ENCODE measurements at regions not wholly inside any gene's neighbourhood (a gene's known extent, or its start where the extent isn't known, plus 50 kb on each side); places are given as distances from the start of the nearest gene placed in this dataset.

GRCh38 chr21:28454564-28455252 is 538.0 kb downstream of the LTN1 start:
- peak in 3 of 8 experiments; percentile 36 to 82 (median 74) for ATAC-seq (replicated peaks in 6 of 8)
- 0 to 100% (median 86%) methylated on average over 1 to 2 of the region's 2 CpGs for WGBS, 10 experiments
- Histone ChIP-seq H3K4me1 (replicated peaks in 1 of 2) (no peaks in the 10 kb centered on the region), H3K27ac (no peak overlapping the region), H3K4me3 (no peak overlapping the region)
- in situ Hi-C loops (cut with MboI; ENCODE audit: low pct_unique_long_range_greater_than_20kb in 2 of 9, low sequenced_read_pairs in 9 of 9, unreplicated experiment in 9 of 9): no loop called here

- Histone ChIP-seq H3K4me1 (replicated peaks in 1 of 2) (no peaks in the 10 kb centered on the region), H3K27ac (no peak overlapping the region), H3K4me3 (no peak overlapping the region)
- in situ Hi-C loops (cut with MboI; ENCODE audit: low pct_unique_long_range_greater_than_20kb in 2 of 9, low sequenced_read_pairs in 9 of 9, unreplicated experiment in 9 of 9): no loop called here
- ATAC-seq (replicated peaks in 6 of 8): no peak
- 50 to 100% (median 91%) methylated on average over 1 of the region's 1 CpG; no CpG with 5 or more reads in 2 of the 10 experiments for WGBS, 10 experiments
These were observed 545.2 kb downstream of the LTN1 start for GRCh38 chr21:28447462-28447861.

GRCh38 chr21:28445141-28445830 is 547.4 kb downstream of the LTN1 start:
- 31 to 92% (median 73%) methylated on average over 2 to 3 of the region's 3 CpGs; no CpG with 5 or more reads in 1 of the 10 experiments for WGBS, 10 experiments
- no peak overlapping the region for H3K4me3 ChIP-seq
- no peak overlapping the region for H3K27ac ChIP-seq
- in situ Hi-C loops (cut with MboI; ENCODE audit: low pct_unique_long_range_greater_than_20kb in 2 of 9, low sequenced_read_pairs in 9 of 9, unreplicated experiment in 9 of 9): no loop called here
- H3K4me1 ChIP-seq (replicated peaks in 1 of 2): no peaks in the 10 kb centered on the region
- no peak for ATAC-seq (replicated peaks in 6 of 8)

GRCh38 chr21:28444557-28444956 is 548.1 kb downstream of the LTN1 start:
- Histone ChIP-seq H3K4me1 (replicated peaks in 1 of 2) (no peaks in the 10 kb centered on the region), H3K4me3 (no peak overlapping the region), H3K27ac (no peak overlapping the region)
- in situ Hi-C loops (cut with MboI; ENCODE audit: low pct_unique_long_range_greater_than_20kb in 2 of 9, low sequenced_read_pairs in 9 of 9, unreplicated experiment in 9 of 9): no loop called here
- ATAC-seq (replicated peaks in 6 of 8): no peak

- no peak overlapping the region for H3K4me3 ChIP-seq
- ATAC-seq (replicated peaks in 6 of 8): no peak
- no peak overlapping the region for H3K27ac ChIP-seq
- H3K4me1 ChIP-seq (replicated peaks in 1 of 2): no peaks in the 10 kb centered on the region
- in situ Hi-C loops (cut with MboI; ENCODE audit: low pct_unique_long_range_greater_than_20kb in 2 of 9, low sequenced_read_pairs in 9 of 9, unreplicated experiment in 9 of 9): no loop called here
- 47 to 83% (median 66%) methylated on average over 1 to 2 of the region's 2 CpGs for WGBS, 10 experiments
These were observed 548.6 kb downstream of the LTN1 start for GRCh38 chr21:28444111-28444510.

GRCh38 chr21:28442624-28443023 is 550.1 kb downstream of the LTN1 start:
- no peak overlapping the region for H3K4me3 ChIP-seq
- H3K4me1 ChIP-seq (replicated peaks in 1 of 2): no peaks in the 10 kb centered on the region
- in situ Hi-C loops (cut with MboI; ENCODE audit: low pct_unique_long_range_greater_than_20kb in 2 of 9, low sequenced_read_pairs in 9 of 9, unreplicated experiment in 9 of 9): no loop called here
- H3K27ac ChIP-seq: no peak overlapping the region
- ATAC-seq (replicated peaks in 6 of 8): peak in 2 of 8 experiments; percentile 76 to 89

GRCh38 chr21:28442085-28442484 is 550.6 kb downstream of the LTN1 start:
- 40 to 100% (median 78%) methylated on average over 1 to 4 of the region's 4 CpGs; no CpG with 5 or more reads in 1 of the 10 experiments for WGBS, 10 experiments
- in situ Hi-C loops (cut with MboI; ENCODE audit: low pct_unique_long_range_greater_than_20kb in 2 of 9, low sequenced_read_pairs in 9 of 9, unreplicated experiment in 9 of 9): no loop called here
- Histone ChIP-seq H3K4me3 (no peak overlapping the region), H3K27ac (no peak overlapping the region), H3K4me1 (replicated peaks in 1 of 2) (no peaks in the 10 kb centered on the region)
- ATAC-seq (replicated peaks in 6 of 8): no peak

- Histone ChIP-seq H3K27ac (no peak overlapping the region), H3K4me3 (no peak overlapping the region), H3K4me1 (replicated peaks in 1 of 2) (no peaks in the 10 kb centered on the region)
- ATAC-seq (replicated peaks in 6 of 8): no peak
- WGBS, 10 experiments: 21 to 96% (median 70%) methylated on average over 2 to 3 of the region's 3 CpGs
- in situ Hi-C loops (cut with MboI; ENCODE audit: low pct_unique_long_range_greater_than_20kb in 2 of 9, low sequenced_read_pairs in 9 of 9, unreplicated experiment in 9 of 9): no loop called here
These were observed 552.9 kb downstream of the LTN1 start for GRCh38 chr21:28439788-28440187.

- 22 to 100% (median 68%) methylated on average over 1 to 4 of the region's 4 CpGs for WGBS, 10 experiments
- no peak for ATAC-seq (replicated peaks in 6 of 8)
- no peak overlapping the region for H3K27ac ChIP-seq
- in situ Hi-C loops (cut with MboI; ENCODE audit: low pct_unique_long_range_greater_than_20kb in 2 of 9, low sequenced_read_pairs in 9 of 9, unreplicated experiment in 9 of 9): no loop called here
- H3K4me3 ChIP-seq: no peak overlapping the region
- no peaks in the 10 kb centered on the region for H3K4me1 ChIP-seq (replicated peaks in 1 of 2)
These were observed 553.4 kb downstream of the LTN1 start for GRCh38 chr21:28439251-28439650.

GRCh38 chr21:28437061-28437460 is 555.6 kb downstream of the LTN1 start:
- in situ Hi-C loops (cut with MboI; ENCODE audit: low pct_unique_long_range_greater_than_20kb in 2 of 9, low sequenced_read_pairs in 9 of 9, unreplicated experiment in 9 of 9): no loop called here
- 50 to 95% (median 82%) methylated on average over 1 to 2 of the region's 2 CpGs for WGBS, 10 experiments
- Histone ChIP-seq H3K4me3 (no peak overlapping the region), H3K27ac (no peak overlapping the region), H3K4me1 (replicated peaks in 1 of 2) (no peaks in the 10 kb centered on the region)
- no peak for ATAC-seq (replicated peaks in 6 of 8)

GRCh38 chr21:28436286-28436932 is 556.3 kb downstream of the LTN1 start:
- H3K4me3 ChIP-seq: no peak overlapping the region
- no peak overlapping the region for H3K27ac ChIP-seq
- in situ Hi-C loops (cut with MboI; ENCODE audit: low pct_unique_long_range_greater_than_20kb in 2 of 9, low sequenced_read_pairs in 9 of 9, unreplicated experiment in 9 of 9): no loop called here
- H3K4me1 ChIP-seq (replicated peaks in 1 of 2): no peaks in the 10 kb centered on the region
- ATAC-seq (replicated peaks in 6 of 8): peak in 2 of 8 experiments; percentile 47 to 48
- 50 to 100% (median 71%) methylated on average over 1 to 2 of the region's 2 CpGs; no CpG with 5 or more reads in 1 of the 10 experiments for WGBS, 10 experiments

GRCh38 chr21:28431527-28432200 is 561.0 kb downstream of the LTN1 start:
- H3K27ac ChIP-seq: no peak overlapping the region
- in situ Hi-C loops (cut with MboI; ENCODE audit: low pct_unique_long_range_greater_than_20kb in 2 of 9, low sequenced_read_pairs in 9 of 9, unreplicated experiment in 9 of 9): no loop called here
- H3K4me3 ChIP-seq: no peak overlapping the region
- ATAC-seq (replicated peaks in 6 of 8): no peak
- 46 to 89% (median 72%) methylated on average over 2 to 5 of the region's 5 CpGs; no CpG with 5 or more reads in 1 of the 10 experiments for WGBS, 10 experiments
- H3K4me1 ChIP-seq (replicated peaks in 1 of 2): no peaks in the 10 kb centered on the region

- Histone ChIP-seq H3K27ac (no peak overlapping the region), H3K4me1 (replicated peaks in 1 of 2) (no peaks in the 10 kb centered on the region), H3K4me3 (no peak overlapping the region)
- ATAC-seq (replicated peaks in 6 of 8): no peak
- WGBS, 10 experiments: 29 to 94% (median 83%) methylated on average over 1 to 2 of the region's 2 CpGs; no CpG with 5 or more reads in 3 of the 10 experiments
- in situ Hi-C loops (cut with MboI; ENCODE audit: low pct_unique_long_range_greater_than_20kb in 2 of 9, low sequenced_read_pairs in 9 of 9, unreplicated experiment in 9 of 9): no loop called here
These were observed 561.7 kb downstream of the LTN1 start for GRCh38 chr21:28431022-28431421.

Data from motor neuron (in vitro differentiated cells).